CD4-positive, alpha-beta T cell treated with Interleukin-6 at 100 ng/mL for 8 hours (primary cell): ENCODE measurements at regions not wholly inside any gene's neighbourhood (a gene's known extent, or its start where the extent isn't known, plus 50 kb on each side); places are given as distances from the start of the nearest gene placed in this dataset.
"Not testable (repeated sequence)": the region's sequence is repeated elsewhere in the genome, so short reads cannot be mapped to it uniquely, and the experiment has no call there.

ENCODE experiments used
- DNase-seq: peaks from one replicate; pipeline ENCODE4 v3.0.0-alpha.2; 2020; ENCODE audit warnings: mixed read lengths, low spot score

DNA sequence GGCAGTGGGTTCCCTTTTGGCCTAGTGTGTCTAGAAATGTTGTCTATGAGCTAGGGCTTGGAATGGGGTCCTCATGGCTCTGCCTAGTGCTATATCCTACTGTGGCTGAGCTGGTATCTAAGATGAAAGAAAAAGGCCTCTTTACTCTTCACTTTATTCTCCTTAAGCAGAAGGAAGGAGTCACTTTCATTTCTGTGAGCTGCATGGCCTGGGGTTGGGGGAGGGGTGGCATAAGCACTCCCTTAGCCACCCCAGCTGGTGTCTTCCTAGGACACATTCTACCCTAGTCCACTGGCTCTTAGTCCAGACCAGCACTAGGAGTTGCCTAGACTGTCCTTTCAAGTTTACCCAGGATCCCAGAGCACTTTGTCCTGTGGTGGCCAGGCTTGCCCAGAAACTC, 1148.9 kb upstream of the CNTN5 start:
- DNase-seq, result no peak

DNA sequence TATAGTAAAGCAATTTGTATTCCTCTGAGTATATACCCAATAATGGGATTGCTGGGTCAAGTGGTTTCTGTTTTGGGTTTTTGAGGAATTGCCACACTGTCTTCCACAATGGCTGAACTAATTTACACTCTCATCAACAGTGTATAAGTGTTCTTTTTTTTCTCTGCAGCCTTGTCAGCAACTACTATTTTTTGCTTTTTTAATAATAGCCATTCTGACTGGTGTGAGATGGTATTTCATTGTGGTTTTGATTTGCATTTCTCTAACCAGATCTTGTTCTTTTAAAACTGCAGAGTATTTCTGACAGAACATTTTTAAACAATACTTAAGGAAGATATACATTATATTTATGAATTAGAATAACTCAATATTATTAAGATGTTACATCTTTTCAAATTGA, 1140.5 kb upstream of the CNTN5 start:
- no peak for DNase-seq

DNA sequence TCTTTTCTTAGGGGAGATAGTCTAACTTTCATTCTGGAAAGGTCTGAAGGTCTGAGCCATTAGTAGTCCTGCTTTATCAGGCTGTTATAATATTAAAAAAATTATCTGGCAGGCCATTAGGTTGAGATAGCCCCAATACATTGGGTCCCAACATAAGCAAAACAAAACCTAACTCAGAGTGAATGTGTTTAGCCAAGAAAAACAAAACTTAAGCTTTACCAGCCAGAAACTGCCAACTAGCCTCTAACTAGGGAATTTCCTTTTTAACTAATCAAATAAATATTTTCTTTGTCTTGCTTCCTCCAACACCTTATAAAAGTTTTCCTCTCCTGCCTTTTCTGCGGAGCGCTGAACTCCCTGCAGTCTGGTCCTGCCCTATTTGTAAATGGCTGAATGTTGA, 1137.7 kb upstream of the CNTN5 start:
- DNase-seq, result no peak

DNA sequence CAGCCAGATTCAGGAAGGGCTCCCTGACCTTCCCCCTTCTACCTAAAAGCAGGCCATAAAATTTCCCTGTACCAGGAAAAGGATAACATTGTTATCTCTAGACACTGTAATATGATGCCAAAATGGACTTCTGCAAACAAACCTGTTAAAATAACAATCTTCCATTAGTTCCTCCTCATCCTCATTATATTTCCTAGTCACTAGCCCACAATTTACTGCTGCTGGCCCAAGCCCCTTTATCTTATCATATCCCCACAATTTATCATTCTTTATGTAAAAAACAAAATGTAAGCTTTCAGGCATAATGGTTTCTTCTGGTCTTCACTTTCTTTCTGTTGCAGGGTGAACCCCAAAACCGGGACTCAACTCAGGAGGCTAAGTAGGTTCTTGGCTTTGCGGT, 1132.1 kb upstream of the CNTN5 start:
- DNase-seq, result no peak

- no peak for DNase-seq
These were observed 1130.3 kb upstream of the CNTN5 start for GRCh38 chr11:97890466-97890865.

DNA sequence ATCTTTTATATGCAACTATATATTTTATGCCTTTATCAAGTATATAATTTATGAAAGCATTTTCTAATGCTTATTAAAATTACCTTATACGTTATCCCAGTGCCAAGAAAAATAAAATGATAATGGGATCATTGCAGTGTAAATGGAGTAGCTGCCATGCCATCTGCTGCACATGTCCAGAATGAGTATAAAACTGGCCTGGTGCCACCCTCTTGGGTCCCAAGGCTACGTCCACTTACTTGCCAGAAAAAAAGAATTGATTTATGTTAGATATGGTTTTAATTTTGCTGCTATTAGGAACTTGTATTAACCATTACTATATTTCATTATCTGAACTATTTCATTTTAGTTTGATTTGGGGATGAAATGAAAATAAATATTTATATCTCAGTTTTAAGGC, 1127.1 kb upstream of the CNTN5 start:
- DNase-seq, result no peak

DNA sequence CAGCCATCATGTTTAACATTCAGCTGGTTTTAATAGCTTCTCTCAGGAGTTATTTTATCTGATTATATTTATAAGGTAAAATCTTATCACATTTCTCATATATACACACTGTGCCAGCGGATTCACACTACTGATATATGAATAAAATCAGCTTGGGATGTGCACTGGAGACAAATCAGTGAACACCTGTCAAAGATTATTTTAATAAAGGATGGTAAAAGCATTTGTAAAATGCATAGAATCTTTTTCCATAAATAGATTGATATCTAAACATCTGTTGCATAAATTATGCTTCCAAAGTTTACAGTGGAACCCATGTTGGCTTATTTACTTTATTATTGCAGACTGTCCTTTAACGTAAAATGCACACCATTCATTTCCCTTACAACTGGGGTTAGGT, 1125.8 kb upstream of the CNTN5 start:
- no peak for DNase-seq

GRCh38 chr11:97895572-97895971, 1125.2 kb upstream of the CNTN5 start:
- no peak for DNase-seq

GRCh38 chr11:97902828-97903227, 1117.9 kb upstream of the CNTN5 start:
- DNase-seq, result no peak

GRCh38 chr11:97905101-97905500, 1115.6 kb upstream of the CNTN5 start:
- no peak for DNase-seq

- no peak for DNase-seq
These were observed 1115.1 kb upstream of the CNTN5 start for GRCh38 chr11:97905671-97906070.

- DNase-seq, result no peak
These were observed 1112.4 kb upstream of the CNTN5 start for GRCh38 chr11:97908354-97908753.

GRCh38 chr11:97909614-97910399, 1110.9 kb upstream of the CNTN5 start:
- DNase-seq, result no peak

DNA sequence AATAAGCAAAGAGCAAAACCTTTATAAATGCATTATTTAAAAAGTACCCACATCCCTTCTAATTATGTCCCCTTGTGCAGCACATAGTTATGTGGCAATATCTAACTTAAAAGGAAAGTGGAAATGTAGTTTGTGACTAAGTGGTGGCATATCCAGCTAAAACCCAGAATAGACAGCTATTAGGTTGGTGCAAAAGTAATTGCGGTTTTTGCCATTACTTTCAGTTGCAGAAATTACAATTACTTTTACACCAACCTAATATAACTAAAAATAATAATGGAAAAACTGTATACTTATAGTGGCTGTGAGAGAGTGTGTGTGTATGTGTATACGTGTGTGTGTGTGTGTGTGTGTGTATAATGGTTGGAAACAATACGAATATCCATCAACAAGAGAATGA, 1108.1 kb upstream of the CNTN5 start:
- DNase-seq, result no peak

DNA sequence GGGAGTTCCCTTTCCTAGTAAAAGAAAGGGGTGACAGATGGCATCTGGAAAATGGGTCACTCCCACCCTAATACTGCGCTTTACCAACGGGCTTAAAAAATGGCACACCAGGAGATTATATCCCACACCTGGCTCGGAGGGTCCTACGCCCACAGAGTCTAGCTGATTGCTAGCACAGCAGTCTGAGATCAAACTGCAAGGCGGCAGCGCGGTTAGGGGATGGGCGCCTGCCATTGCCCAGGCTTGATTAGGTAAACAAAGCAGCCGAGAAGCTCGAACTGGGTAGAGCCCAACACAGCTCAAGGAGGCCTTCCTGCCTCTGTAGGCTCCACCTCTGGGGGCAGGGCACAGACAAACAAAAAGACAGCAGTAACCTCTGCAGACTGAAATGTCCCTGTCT, 1097.8 kb upstream of the CNTN5 start:
- not testable (repeated sequence) for DNase-seq

DNA sequence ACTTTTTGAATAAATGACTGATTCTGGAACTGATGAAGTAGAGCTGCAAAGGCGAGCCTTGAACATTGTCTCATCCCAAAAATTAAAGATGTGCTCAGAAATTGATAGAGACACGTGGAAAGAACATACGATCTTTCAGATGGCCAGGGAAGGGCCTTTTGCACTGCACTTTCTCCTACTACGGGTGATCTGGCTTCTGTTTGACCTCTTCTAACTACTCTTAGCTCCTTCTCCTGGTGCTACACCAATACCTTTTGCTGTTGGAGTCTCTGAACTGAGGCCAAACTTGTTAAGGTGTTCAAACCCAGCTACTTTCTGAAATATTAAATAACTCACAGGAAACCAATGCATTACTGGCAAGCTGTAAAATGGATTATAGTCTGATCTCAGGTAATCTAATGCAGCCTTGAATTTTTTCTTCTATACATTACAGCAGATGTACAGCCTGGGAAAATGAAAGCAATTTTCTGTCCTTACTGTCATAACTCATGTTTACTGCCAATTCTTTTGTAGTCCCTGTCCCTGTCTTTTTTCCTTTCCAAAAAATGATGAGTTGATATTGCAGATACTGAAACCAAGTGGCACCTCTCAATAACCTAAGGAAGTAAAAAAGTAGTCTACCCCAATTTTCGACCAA, 1086.1 kb upstream of the CNTN5 start:
- no peak for DNase-seq

- no peak for DNase-seq
These were observed 1083.2 kb upstream of the CNTN5 start for GRCh38 chr11:97937501-97937900.

DNA sequence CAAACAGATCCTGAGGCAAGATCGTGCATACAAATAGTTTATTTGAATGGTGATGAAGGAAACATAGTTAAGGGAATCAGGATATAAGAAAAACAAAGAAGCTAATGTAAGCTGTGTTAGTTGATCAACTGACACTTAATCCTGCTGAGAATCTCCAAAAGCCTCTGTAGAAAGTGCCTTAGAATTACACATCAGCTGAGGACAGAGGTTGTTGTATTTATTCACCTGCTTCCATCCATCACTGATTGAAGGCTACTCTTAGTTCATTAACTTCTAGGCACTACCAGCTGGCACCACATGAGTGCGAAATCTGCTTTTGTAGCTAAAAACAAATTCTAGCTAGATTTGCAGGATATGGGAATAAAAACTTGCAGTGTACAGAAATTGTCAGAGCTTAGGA, 1082.0 kb upstream of the CNTN5 start:
- DNase-seq, result no peak

DNA sequence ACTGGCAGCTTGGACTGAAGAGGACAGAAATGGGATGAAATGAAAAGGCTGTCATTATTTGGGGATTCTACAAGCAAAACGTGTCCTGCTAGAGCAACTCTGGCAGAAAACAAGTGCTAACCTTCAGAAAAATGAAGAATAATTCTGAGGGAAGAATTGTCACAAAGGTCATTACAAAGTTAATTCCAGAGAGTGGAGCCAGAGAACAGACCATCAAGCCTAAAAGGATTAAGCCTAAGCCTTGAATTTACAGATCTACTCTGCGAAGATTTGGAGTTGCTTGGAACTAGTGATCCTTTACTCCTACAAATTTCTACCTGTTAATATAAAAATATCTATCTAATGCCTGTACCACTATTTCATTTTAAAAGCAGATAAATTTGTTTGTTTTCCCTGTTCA, 1077.3 kb upstream of the CNTN5 start:
- DNase-seq, result no peak

- no peak for DNase-seq
These were observed 1072.0 kb upstream of the CNTN5 start for GRCh38 chr11:97948793-97949192.

DNA sequence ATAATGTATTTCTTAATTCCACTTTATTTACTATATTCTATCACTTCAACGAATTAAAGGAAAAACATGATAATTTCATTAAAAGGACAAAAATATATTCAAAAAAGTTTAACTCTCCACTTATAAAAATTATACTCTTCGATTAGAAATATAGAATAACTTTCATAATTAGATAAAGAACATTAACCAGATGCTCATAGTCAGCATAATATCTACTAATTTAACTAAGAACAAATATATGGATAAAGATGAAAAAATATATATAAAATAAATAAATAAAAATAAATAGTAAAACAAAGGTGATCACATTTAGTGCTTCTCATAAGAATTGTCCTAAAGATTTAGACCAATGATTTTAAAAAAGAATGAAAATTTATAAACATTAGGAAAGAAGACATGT, 1065.2 kb upstream of the CNTN5 start:
- no peak for DNase-seq

DNA sequence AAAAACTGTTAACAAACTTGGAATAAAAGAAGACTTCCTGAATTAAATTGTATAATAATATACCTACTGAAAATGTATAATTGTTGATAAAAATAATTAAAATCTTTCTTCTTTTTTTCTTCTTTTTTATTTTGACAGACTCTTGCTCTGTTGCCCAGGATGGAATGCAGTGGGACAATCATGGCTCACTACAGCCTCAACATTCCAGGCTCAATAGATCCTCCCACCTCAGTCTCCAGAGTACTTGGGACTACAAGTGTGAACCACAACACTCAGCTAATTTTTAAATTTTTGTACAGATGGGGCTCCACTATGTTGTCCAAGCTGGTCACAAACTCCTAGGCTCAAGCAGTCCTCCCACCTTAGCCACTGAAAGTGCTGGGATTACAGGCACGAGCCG, 1063.8 kb upstream of the CNTN5 start:
- DNase-seq, result no peak

- no peak for DNase-seq
These were observed 1059.3 kb upstream of the CNTN5 start for GRCh38 chr11:97961431-97961830.

- no peak for DNase-seq
These were observed 1058.0 kb upstream of the CNTN5 start for GRCh38 chr11:97962758-97963157.
